Stimulated activated memory B cell treated with anti-CD40 and anti-IgM and Interleukin-4, amounts not matched to agents 10 μg/mL and 1 μg/mL and 100 μg/mL, for 72 hours (primary cell): ENCODE measurements at regions not wholly inside any gene's neighbourhood (a gene's known extent, or its start where the extent isn't known, plus 50 kb on each side); places are given as distances from the start of the nearest gene placed in this dataset.

Experiments
- ATAC-seq: fragments of 150-1000 bp; cut with Tn5 transposase; 2 replicates; pipeline ENCODE4 v1.10.0; 2021
- H3K27ac Mint-ChIP-seq: one replicate; pipeline ENCODE4 v1.8.0; 2022; ENCODE audit warnings: mild to moderate bottlenecking, mixed read lengths
- H3K27me3 Mint-ChIP-seq: one replicate; pipeline ENCODE4 v1.8.0; 2022; ENCODE audit warnings: mixed read lengths
- H3K36me3 Mint-ChIP-seq: one replicate; pipeline ENCODE4 v1.8.0; 2022; ENCODE audit warnings: mixed read lengths
- H3K4me1 Mint-ChIP-seq: one replicate; pipeline ENCODE4 v1.8.0; 2022; ENCODE audit warnings: mixed read lengths
- H3K4me3 Mint-ChIP-seq: one replicate; pipeline ENCODE4 v1.8.0; 2022; ENCODE audit warnings: mild to moderate bottlenecking, moderate library complexity, mixed read lengths
- H3K9me3 Mint-ChIP-seq: one replicate; pipeline ENCODE4 v1.8.0; 2022; ENCODE audit warnings: mixed read lengths

GRCh38 chr5:109590799-109591198 lies 98.9 kb upstream of the MAN2A1 start:
- Mint-ChIP-seq H3K4me3 (no peak overlapping the region), H3K27ac (no peak overlapping the region), H3K36me3 (no peaks in the 10 kb centered on the region), H3K4me1 (no peaks in the 10 kb centered on the region), H3K9me3 (no peaks in the 10 kb centered on the region), H3K27me3 (no peaks in the 10 kb centered on the region)
- no peak for ATAC-seq

GRCh38 chr5:109589986-109590385 lies 99.7 kb upstream of the MAN2A1 start:
- peak; percentile 34 for ATAC-seq
- Mint-ChIP-seq H3K4me1 (no peaks in the 10 kb centered on the region), H3K27me3 (no peaks in the 10 kb centered on the region), H3K27ac (no peak overlapping the region), H3K9me3 (no peaks in the 10 kb centered on the region), H3K4me3 (no peak overlapping the region), H3K36me3 (no peaks in the 10 kb centered on the region)

GRCh38 chr5:109589239-109589638 lies 100.5 kb upstream of the MAN2A1 start:
- Mint-ChIP-seq H3K4me3 (no peak overlapping the region), H3K36me3 (no peaks in the 10 kb centered on the region), H3K27ac (no peak overlapping the region), H3K9me3 (no peaks in the 10 kb centered on the region), H3K27me3 (no peaks in the 10 kb centered on the region), H3K4me1 (no peaks in the 10 kb centered on the region)
- no peak for ATAC-seq

GRCh38 chr5:109588281-109589035 lies 101.3 kb upstream of the MAN2A1 start:
- no peaks in the 10 kb centered on the region for H3K27me3 Mint-ChIP-seq
- H3K9me3 Mint-ChIP-seq: no peaks in the 10 kb centered on the region
- H3K4me3 Mint-ChIP-seq: no peak overlapping the region
- H3K36me3 Mint-ChIP-seq: no peaks in the 10 kb centered on the region
- H3K4me1 Mint-ChIP-seq: no peaks in the 10 kb centered on the region
- ATAC-seq: no peak
- H3K27ac Mint-ChIP-seq: no peak overlapping the region

- no peaks in the 10 kb centered on the region for H3K9me3 Mint-ChIP-seq
- H3K4me3 Mint-ChIP-seq: no peak overlapping the region
- no peak overlapping the region for H3K27ac Mint-ChIP-seq
- no peaks in the 10 kb centered on the region for H3K36me3 Mint-ChIP-seq
- no peaks in the 10 kb centered on the region for H3K27me3 Mint-ChIP-seq
- H3K4me1 Mint-ChIP-seq: no peaks in the 10 kb centered on the region
- no peak for ATAC-seq
Measured at GRCh38 chr5:109584986-109585599, 104.6 kb upstream of the MAN2A1 start.

- ATAC-seq: no peak
- H3K4me1 Mint-ChIP-seq: no peaks in the 10 kb centered on the region
- H3K4me3 Mint-ChIP-seq: no peak overlapping the region
- no peak overlapping the region for H3K27ac Mint-ChIP-seq
- H3K27me3 Mint-ChIP-seq: peaks cover 10% of the 10 kb centered on the region
- H3K9me3 Mint-ChIP-seq: no peaks in the 10 kb centered on the region
- no peaks in the 10 kb centered on the region for H3K36me3 Mint-ChIP-seq
Measured at GRCh38 chr5:109580225-109580624, 109.5 kb upstream of the MAN2A1 start.

- H3K4me3 Mint-ChIP-seq: no peak overlapping the region
- H3K27me3 Mint-ChIP-seq: peaks cover 10% of the 10 kb centered on the region
- no peaks in the 10 kb centered on the region for H3K36me3 Mint-ChIP-seq
- H3K4me1 Mint-ChIP-seq: no peaks in the 10 kb centered on the region
- H3K9me3 Mint-ChIP-seq: no peaks in the 10 kb centered on the region
- no peak overlapping the region for H3K27ac Mint-ChIP-seq
- no peak for ATAC-seq
Measured at GRCh38 chr5:109575506-109575905, 114.2 kb upstream of the MAN2A1 start.

GRCh38 chr5:109574985-109575384 lies 114.7 kb upstream of the MAN2A1 start:
- Mint-ChIP-seq H3K9me3 (no peaks in the 10 kb centered on the region), H3K27ac (no peak overlapping the region), H3K4me1 (no peaks in the 10 kb centered on the region), H3K27me3 (peaks cover 10% of the 10 kb centered on the region), H3K36me3 (no peaks in the 10 kb centered on the region), H3K4me3 (no peak overlapping the region)
- no peak for ATAC-seq

GRCh38 chr5:109573766-109574165 lies 116.0 kb upstream of the MAN2A1 start:
- Mint-ChIP-seq H3K36me3 (no peaks in the 10 kb centered on the region), H3K4me3 (no peak overlapping the region), H3K9me3 (no peaks in the 10 kb centered on the region), H3K27me3 (peaks cover 10% of the 10 kb centered on the region), H3K4me1 (no peaks in the 10 kb centered on the region), H3K27ac (no peak overlapping the region)
- no peak for ATAC-seq

- Mint-ChIP-seq H3K4me3 (no peak overlapping the region), H3K27ac (no peak overlapping the region)
- ATAC-seq: no peak
Measured at GRCh38 chr5:109573256-109573655, 116.5 kb upstream of the MAN2A1 start.

GRCh38 chr5:109571785-109572184 lies 117.9 kb upstream of the MAN2A1 start:
- Mint-ChIP-seq H3K4me1 (no peaks in the 10 kb centered on the region), H3K9me3 (no peaks in the 10 kb centered on the region), H3K27me3 (peaks cover 2% of the 10 kb centered on the region), H3K27ac (no peak overlapping the region), H3K36me3 (no peaks in the 10 kb centered on the region), H3K4me3 (no peak overlapping the region)
- ATAC-seq: no peak

More at GRCh38 chr5:109573256-109573655, 116.5 kb upstream of the MAN2A1 start:
- H3K36me3 Mint-ChIP-seq: no peaks in the 10 kb centered on the region
- peaks cover 10% of the 10 kb centered on the region for H3K27me3 Mint-ChIP-seq
- H3K4me1 Mint-ChIP-seq: no peaks in the 10 kb centered on the region
- H3K9me3 Mint-ChIP-seq: no peaks in the 10 kb centered on the region

GRCh38 chr5:109570362-109570874 lies 119.3 kb upstream of the MAN2A1 start:
- Mint-ChIP-seq H3K9me3 (no peaks in the 10 kb centered on the region), H3K36me3 (no peaks in the 10 kb centered on the region), H3K27me3 (no peaks in the 10 kb centered on the region), H3K27ac (no peak overlapping the region), H3K4me1 (no peaks in the 10 kb centered on the region), H3K4me3 (no peak overlapping the region)
- ATAC-seq: no peak

GRCh38 chr5:109567374-109568044 lies 122.2 kb upstream of the MAN2A1 start:
- H3K9me3 Mint-ChIP-seq: no peaks in the 10 kb centered on the region

GRCh38 chr5:109566361-109566760 lies 123.4 kb upstream of the MAN2A1 start:
- ATAC-seq: no peak
- H3K36me3 Mint-ChIP-seq: no peaks in the 10 kb centered on the region
- no peak overlapping the region for H3K4me3 Mint-ChIP-seq
- H3K27ac Mint-ChIP-seq: no peak overlapping the region
- H3K9me3 Mint-ChIP-seq: no peaks in the 10 kb centered on the region
- H3K27me3 Mint-ChIP-seq: no peaks in the 10 kb centered on the region
- no peaks in the 10 kb centered on the region for H3K4me1 Mint-ChIP-seq

More at GRCh38 chr5:109567374-109568044, 122.2 kb upstream of the MAN2A1 start:
- no peak overlapping the region for H3K4me3 Mint-ChIP-seq
- no peak overlapping the region for H3K27ac Mint-ChIP-seq
- no peaks in the 10 kb centered on the region for H3K4me1 Mint-ChIP-seq
- H3K36me3 Mint-ChIP-seq: no peaks in the 10 kb centered on the region
- no peaks in the 10 kb centered on the region for H3K27me3 Mint-ChIP-seq
- no peak for ATAC-seq

GRCh38 chr5:109563739-109564138 lies 126.0 kb upstream of the MAN2A1 start:
- Mint-ChIP-seq H3K9me3 (no peaks in the 10 kb centered on the region), H3K27me3 (no peaks in the 10 kb centered on the region), H3K27ac (no peak overlapping the region), H3K4me1 (no peaks in the 10 kb centered on the region), H3K36me3 (no peaks in the 10 kb centered on the region), H3K4me3 (no peak overlapping the region)
- ATAC-seq: no peak
